ENCODE measurements at regions not wholly inside any gene's neighbourhood (a gene's known extent, or its start where the extent isn't known, plus 50 kb on each side); places are given as distances from the start of the nearest gene placed in this dataset.
"Not testable (repeated sequence)": the region's sequence is repeated elsewhere in the genome, so short reads cannot be mapped to it uniquely, and the experiment has no call there.

GRCh38 chr9:39566782-39567181 lies 211.3 kb downstream of the SPATA31A1 start:
- not testable (repeated sequence) for DNase-seq (ENCODE audit: low read depth)

GRCh38 chr9:39567396-39567795 lies 211.9 kb downstream of the SPATA31A1 start:
- not testable (repeated sequence) for DNase-seq (ENCODE audit: low read depth)

GRCh38 chr9:39568900-39569299 lies 213.4 kb downstream of the SPATA31A1 start:
- DNase-seq (ENCODE audit: low read depth), result not testable (repeated sequence)

- not testable (repeated sequence) for DNase-seq (ENCODE audit: low read depth)
These were observed 217.9 kb downstream of the SPATA31A1 start for GRCh38 chr9:39573024-39574022.

GRCh38 chr9:39579000-39579399 lies 223.5 kb downstream of the SPATA31A1 start:
- DNase-seq (ENCODE audit: low read depth), result not testable (repeated sequence)

GRCh38 chr9:39581296-39581695 lies 225.8 kb downstream of the SPATA31A1 start:
- DNase-seq (ENCODE audit: low read depth), result not testable (repeated sequence)

- DNase-seq (ENCODE audit: low read depth), result not testable (repeated sequence)
These were observed 227.4 kb downstream of the SPATA31A1 start for GRCh38 chr9:39582677-39583412.

- not testable (repeated sequence) for DNase-seq (ENCODE audit: low read depth)
These were observed 227.9 kb downstream of the SPATA31A1 start for GRCh38 chr9:39583413-39583747.

GRCh38 chr9:39585233-39585632 lies 229.8 kb downstream of the SPATA31A1 start:
- DNase-seq (ENCODE audit: low read depth), result not testable (repeated sequence)

GRCh38 chr9:39587844-39588499 lies 232.5 kb downstream of the SPATA31A1 start:
- no peak for DNase-seq (ENCODE audit: low read depth)

GRCh38 chr9:39588500-39589137 lies 233.2 kb downstream of the SPATA31A1 start:
- DNase-seq (ENCODE audit: low read depth), result no peak

GRCh38 chr9:39604089-39604488 lies 248.6 kb downstream of the SPATA31A1 start:
- not testable (repeated sequence) for DNase-seq (ENCODE audit: low read depth)

GRCh38 chr9:39611449-39612231 lies 256.2 kb downstream of the SPATA31A1 start:
- not testable (repeated sequence) for DNase-seq (ENCODE audit: low read depth)

GRCh38 chr9:39616480-39616879 lies 261.0 kb downstream of the SPATA31A1 start:
- DNase-seq (ENCODE audit: low read depth), result not testable (repeated sequence)

- DNase-seq (ENCODE audit: low read depth), result not testable (repeated sequence)
These were observed 268.6 kb downstream of the SPATA31A1 start for GRCh38 chr9:39624048-39624447.

- not testable (repeated sequence) for DNase-seq (ENCODE audit: low read depth)
These were observed 276.6 kb downstream of the SPATA31A1 start for GRCh38 chr9:39632071-39632470.

GRCh38 chr9:39649029-39649428 lies 293.6 kb downstream of the SPATA31A1 start:
- DNase-seq (ENCODE audit: low read depth), result not testable (repeated sequence)

- DNase-seq (ENCODE audit: low read depth), result not testable (repeated sequence)
These were observed 301.6 kb downstream of the SPATA31A1 start for GRCh38 chr9:39656960-39657603.

GRCh38 chr9:39663020-39663419 lies 307.6 kb downstream of the SPATA31A1 start:
- DNase-seq (ENCODE audit: low read depth), result not testable (repeated sequence)

GRCh38 chr9:39663713-39664112 lies 308.2 kb downstream of the SPATA31A1 start:
- DNase-seq (ENCODE audit: low read depth), result not testable (repeated sequence)

Data from forelimb muscle (tissue), 1 donor.